ENCODE measurements at regions not wholly inside any gene's neighbourhood (a gene's known extent, or its start where the extent isn't known, plus 50 kb on each side); places are given as distances from the start of the nearest gene placed in this dataset.
"Not testable (repeated sequence)": the region's sequence is repeated elsewhere in the genome, so short reads cannot be mapped to it uniquely, and the experiment has no call there.

GRCh38 chr14:28641189-28641588 is 125.4 kb upstream of the FOXG1 start:
- not testable (repeated sequence) for TF ChIP-seq POLR2AphosphoS5 (IDR thresholded peaks at IDR 0.05; ENCODE audit: borderline replicate concordance, low read depth, low read length); FOXP2 (optimal IDR thresholded peaks at IDR 0.05; ENCODE audit: control extremely low read depth, extremely low read length, insufficient read depth)
